ENCODE measurements at regions not wholly inside any gene's neighbourhood (a gene's known extent, or its start where the extent isn't known, plus 50 kb on each side); places are given as distances from the start of the nearest gene placed in this dataset.

GRCh38 chr4:63814171-63814964, 594.9 kb downstream of the TECRL start:
- H3K27ac ChIP-seq, result no peak overlapping the region
- TF ChIP-seq CTCF (conservative IDR thresholded peaks at IDR 0.05), result no peak

- no peak for TF ChIP-seq CTCF (conservative IDR thresholded peaks at IDR 0.05)
- H3K27ac ChIP-seq, result no peak overlapping the region
Observed at GRCh38 chr4:63799166-63799565, 610.1 kb downstream of the TECRL start.

GRCh38 chr4:63795301-63795700, 613.9 kb downstream of the TECRL start:
- no peak overlapping the region for H3K27ac ChIP-seq

GRCh38 chr4:63790377-63790776, 618.9 kb downstream of the TECRL start:
- TF ChIP-seq CTCF (conservative IDR thresholded peaks at IDR 0.05), result no peak
- no peak overlapping the region for H3K27ac ChIP-seq

More at GRCh38 chr4:63795301-63795700, 613.9 kb downstream of the TECRL start:
- TF ChIP-seq CTCF (conservative IDR thresholded peaks at IDR 0.05), result no peak

- H3K27ac ChIP-seq, result no peak overlapping the region
- TF ChIP-seq CTCF (conservative IDR thresholded peaks at IDR 0.05), result no peak
Observed at GRCh38 chr4:63788271-63788670, 621.0 kb downstream of the TECRL start.

GRCh38 chr4:63787326-63787725, 621.9 kb downstream of the TECRL start:
- no peak overlapping the region for H3K27ac ChIP-seq
- TF ChIP-seq CTCF (conservative IDR thresholded peaks at IDR 0.05), result no peak

GRCh38 chr4:63786171-63786570, 623.1 kb downstream of the TECRL start:
- no peak overlapping the region for H3K27ac ChIP-seq
- no peak for TF ChIP-seq CTCF (conservative IDR thresholded peaks at IDR 0.05)
